Effector CD4-positive, alpha-beta T cell (primary cell): ENCODE measurements at regions not wholly inside any gene's neighbourhood (a gene's known extent, or its start where the extent isn't known, plus 50 kb on each side); places are given as distances from the start of the nearest gene placed in this dataset.

Experiments
- DNase-seq: peaks from one replicate; pipeline ENCODE4 v3.0.0-alpha.2; 2020

DNA sequence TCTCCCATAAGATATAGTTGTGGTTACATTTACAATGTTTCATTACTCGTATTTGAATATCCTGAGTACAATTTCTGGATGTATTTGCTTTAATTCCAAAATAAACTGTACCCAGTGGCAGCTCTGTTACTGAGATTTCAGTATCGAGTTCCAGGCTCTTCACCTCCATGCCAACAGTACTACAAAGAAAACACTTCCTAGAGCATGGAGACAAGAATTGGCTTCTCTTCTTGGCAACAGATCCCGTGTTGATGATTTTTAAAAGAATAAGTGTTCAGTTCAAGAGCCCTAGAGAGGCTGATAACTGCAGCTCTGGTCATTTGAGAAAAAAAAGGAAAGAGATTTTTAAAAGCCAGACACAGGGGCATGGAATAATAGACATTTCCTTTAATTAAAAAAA is 302.8 kb downstream of the EFNB2 start:
- DNase-seq = no peak

DNA sequence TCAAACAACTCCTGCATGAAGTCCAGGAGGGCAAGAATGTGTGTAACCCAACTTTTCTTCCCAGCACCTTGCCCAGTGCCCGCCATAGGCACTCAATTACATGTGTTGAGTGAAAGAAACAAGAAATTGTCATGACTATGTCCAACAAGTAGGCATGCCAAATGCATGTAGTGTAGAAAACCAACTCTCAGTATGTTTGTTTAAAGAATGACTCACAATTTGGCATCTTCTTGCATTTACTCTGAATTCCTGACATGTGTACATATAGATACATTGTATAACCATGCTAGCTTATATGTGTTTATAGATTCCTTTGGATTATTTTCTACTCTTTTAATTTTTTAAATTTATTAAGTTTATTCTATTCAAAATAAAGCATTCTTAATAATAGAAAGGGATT is 305.0 kb downstream of the EFNB2 start:
- DNase-seq = no peak

DNA sequence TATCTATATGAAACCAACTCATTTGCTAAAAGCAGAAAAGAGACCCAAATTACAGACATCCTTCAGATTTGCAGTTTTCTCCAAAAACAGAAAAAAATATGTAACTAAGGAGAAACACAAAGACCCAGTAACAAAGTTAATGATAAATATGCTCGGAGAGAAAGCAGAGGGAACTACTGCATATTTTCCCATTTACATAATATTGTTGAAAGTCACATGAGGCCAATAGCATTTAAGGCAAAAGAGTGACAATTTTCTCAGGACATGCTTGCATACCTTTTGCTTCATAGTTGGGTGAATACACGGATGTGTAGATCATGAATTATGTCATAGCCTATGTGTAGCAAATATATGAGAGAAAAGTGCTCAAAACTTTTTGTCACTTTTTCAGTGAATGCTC is 310.3 kb downstream of the EFNB2 start:
- no peak for DNase-seq

DNA sequence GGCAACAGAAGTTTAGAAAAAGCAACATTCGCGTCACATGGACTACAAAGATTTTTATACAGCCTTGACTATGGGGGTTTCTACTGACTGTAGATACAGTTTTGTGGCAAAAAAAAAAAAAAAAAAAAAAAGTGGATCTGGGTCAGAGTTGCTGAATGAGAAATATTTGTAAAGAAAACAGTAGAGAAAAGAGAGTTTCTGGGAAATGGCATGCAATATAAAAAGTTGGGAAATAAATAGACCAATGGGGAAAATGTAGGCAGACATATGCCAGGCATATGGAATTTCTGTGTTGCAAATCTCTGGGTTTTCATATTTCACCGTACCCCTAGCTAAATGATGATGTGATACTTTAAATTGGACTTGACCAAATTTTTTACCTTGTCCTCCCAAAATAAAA is 315.3 kb downstream of the EFNB2 start:
- DNase-seq = no peak

DNA sequence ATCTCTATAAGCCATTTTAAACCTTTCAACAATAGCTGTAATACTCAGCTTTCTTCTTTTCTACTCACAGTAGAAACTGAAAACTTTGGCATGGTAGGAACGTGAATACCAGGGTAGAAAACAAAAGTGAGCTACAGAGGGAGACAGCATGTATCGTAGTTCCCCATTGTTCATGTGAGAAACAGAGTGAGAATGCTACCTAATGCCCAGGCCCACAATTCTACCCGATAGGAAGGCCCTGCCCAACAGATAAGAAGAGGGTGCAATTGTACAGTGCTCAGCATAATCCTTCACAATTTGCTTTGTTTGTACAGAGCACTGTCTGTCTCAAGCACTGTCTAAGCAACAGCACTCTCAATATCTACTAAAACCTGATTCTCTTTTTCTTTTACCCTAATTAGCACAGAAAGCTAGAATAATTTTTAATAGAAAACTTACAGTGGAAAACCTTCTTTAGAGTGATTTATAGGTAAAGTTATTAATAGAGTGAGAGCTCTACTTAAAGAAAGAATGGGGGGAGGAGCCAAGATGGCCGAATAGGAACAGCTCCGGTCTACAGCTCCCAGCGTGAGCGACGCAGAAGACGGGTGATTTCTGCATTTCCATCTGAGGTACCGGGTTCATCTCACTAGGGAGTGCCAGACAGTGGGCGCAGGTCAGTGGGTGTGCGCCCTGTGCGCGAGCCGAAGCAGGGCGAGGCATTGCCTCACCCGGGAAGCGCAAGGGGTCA is 322.3 kb downstream of the EFNB2 start:
- no peak for DNase-seq

DNA sequence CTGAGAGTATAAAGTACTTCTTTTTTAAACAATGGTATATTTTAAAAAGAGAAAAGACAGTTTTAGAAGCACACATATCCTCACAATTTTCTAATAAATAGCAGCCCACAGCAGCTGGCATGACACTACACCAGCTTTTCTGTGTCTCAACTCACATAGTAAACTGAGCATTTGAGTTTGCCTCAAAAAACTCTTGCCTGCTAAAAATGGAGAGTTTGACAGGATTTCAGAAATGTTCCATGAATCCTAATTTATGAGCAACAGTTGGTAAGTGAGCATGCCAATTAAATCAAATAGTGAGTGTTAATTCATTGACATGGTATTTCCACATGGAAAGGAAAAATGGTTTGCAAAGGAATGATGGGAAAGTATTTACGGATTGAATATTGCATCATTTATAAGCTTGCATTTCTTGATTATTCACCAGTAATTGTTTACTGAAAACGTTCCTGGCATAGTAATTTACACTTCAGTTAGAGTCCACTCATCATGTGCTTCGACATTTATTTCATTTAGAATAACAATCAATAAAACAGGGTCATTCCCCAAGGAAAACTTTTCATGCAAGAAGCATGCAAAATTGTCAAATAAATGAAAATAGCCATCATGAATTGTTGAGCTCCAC is 323.0 kb downstream of the EFNB2 start:
- no peak for DNase-seq

DNA sequence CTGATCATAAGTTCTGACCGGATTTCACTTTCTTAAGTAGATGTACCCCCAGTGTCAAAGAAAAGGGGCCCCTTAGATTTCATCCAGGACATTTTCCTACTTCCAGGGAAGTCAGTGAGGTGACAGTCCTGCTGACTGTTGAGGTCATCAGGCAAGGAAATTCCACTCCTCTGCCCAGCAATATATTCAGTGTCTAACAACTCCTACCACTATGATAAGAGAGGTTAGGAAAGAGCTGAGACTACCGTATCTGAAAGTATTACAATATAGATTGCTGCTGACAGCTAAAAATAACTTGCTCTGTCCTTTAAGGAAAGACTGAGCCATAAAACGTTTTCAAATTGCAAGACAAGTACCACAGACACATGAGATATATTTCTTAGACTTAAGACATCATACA is 325.1 kb downstream of the EFNB2 start:
- DNase-seq = no peak

DNA sequence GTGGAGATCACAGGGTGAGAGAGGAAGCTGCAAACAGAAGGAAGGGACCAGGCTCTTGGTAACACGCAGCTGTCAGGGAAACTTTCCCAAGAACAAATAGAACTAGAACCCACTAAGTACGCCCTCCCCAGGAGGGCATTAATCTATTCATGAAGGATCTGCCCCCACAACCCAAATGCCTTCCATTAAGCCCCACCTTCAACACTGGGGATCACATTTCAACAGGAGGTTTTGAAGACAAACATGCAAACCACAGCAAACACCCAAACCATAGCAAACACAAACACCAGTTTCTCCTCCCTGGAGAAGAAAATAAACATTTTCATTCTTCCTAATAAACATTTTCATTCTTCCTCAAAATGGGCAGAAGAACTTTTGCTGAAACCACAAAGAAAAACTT is 329.6 kb downstream of the EFNB2 start:
- no peak for DNase-seq

DNA sequence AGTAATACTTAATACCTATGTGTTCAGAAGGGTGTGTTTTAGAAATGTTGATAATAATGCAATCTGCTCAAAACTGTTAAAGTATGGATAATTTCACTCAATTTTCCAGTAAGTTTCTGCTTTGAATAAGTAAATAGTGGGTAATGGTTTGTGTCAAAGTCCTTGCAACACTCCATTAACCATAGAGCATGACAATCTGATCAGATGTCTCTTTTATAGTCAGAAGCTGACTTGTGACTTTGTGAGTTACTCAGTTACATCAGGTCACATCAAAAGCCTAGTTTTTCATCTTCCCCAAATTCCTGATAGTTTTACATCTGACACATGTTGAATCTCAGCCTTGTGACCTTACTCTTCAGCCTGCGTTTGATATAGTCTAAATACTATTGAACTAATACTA is 338.0 kb downstream of the EFNB2 start:
- no peak for DNase-seq

DNA sequence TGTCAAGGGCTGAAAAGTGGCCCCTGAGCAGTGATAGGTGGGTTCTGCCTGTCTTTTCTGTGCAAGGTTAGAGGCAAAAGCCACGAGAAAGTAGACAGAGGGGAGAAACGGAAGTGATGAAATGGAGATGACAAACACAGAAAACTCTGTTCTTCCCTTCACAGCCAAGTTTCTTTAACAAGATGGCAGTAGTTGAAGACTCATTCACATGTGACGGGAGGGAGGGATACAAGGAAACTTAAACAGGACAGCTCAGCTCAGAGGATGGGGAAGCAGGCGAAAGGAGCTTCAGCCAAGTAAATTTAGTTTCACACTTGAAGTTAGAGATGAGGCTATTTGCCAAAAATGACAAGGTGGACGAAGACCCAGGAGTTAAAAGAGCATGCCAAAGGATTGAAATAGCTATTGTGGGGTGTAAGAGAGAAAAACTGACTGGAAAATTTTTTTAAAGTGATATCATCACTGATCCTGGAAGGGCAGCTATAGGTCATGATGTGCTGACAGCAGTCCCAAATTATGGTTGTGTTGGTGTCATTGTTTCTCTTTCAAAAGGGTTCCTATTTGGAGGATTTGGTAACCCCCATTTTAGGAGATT is 347.9 kb downstream of the EFNB2 start:
- no peak for DNase-seq

DNA sequence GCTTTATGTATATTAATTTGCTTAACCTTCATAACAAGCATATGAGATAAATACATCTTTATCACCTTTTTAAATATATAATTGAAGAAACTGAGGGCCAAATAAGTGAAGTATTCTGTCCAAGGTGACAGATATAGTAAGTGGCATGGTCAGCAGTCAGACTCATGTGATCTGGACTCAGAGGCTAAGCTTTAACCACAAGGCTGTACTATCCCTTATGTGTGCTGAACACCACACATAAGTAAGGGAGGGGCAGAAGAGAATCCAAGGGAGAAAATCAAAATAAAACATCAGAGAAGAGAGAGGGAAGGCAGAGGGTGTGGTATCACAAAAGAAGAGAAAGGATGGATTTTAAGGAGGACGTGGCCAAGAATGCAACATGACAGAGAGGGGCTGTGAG is 348.4 kb downstream of the EFNB2 start:
- DNase-seq = no peak

DNA sequence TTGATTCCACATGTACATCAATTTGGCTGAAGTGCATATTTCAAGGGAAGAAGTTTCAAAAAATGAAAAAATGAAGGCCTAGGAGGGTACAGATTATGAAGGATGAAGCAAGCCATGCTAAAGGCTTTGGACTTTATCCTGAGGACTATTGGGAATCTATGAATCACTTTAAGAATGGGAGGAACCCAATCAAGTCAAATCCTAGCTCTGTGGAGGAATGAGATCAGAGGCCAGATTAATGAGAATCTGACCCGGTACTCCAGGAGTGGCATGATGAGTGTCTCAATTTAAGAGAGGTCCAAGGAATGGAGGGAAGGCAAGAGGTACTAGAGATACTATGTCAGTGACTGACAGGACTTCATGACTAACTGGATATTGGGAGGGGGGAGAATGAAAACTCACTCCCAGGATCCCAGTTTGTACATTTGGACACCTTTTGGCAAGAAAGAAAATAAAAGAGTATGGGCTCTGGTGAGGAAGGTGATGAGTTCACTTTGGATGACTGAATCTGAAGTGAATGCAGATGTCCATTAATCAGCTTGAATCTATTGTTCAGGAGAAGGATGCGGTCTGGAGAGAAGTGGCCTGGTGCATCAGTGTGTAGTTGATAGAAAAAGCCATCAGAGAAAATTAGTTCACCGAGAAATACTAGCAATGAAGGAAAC is 349.0 kb downstream of the EFNB2 start:
- no peak for DNase-seq

DNA sequence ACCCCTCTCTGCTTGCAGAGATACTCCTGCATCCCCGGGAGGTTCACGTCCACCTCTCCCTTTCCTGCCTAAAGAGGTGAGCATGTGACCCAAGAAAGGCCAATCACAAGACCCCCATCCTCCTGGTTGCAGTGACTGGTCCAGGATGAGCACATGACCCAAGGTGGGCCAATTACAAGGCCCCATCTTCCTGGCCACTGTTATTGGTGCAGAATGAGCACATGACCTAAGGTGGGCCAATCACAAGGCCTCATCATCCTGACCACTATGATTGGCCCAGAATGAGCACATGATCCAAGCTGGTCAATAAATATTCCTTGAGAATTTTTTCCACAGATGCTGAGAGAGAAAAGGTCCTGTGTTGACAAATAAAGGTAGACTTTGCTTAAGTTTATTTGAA is 350.7 kb downstream of the EFNB2 start:
- no peak for DNase-seq

DNA sequence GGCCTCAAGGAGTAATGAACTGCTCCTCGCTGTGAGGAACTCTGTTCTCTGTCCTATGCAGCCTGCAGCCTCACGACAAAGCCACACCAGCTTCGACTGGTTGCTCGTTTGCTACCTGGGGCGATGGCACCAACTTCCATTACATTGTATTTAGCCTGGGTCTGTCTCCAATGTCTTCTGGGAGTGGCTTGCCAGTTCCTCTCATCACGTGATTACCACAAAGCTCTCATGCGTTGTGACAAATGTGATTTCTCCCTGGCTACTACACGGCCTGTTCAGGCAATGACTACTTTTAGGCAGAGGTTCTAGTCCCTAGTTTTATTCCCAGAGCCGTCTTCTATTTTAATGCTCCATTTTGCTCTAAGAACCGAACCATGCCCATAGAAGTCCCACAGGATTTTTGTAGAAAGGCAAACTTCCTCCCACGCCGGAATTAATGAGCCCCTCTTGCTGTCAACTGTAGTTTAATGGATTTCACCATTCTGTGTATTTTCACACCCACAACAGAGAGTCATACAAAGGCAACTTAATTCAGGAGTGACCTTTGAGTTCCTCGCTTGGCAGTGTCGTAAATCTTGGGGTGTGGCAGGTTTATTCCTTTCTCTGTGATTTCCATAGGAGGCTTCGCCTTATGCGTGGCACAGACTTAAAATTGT is 351.9 kb downstream of the EFNB2 start:
- DNase-seq = no peak

DNA sequence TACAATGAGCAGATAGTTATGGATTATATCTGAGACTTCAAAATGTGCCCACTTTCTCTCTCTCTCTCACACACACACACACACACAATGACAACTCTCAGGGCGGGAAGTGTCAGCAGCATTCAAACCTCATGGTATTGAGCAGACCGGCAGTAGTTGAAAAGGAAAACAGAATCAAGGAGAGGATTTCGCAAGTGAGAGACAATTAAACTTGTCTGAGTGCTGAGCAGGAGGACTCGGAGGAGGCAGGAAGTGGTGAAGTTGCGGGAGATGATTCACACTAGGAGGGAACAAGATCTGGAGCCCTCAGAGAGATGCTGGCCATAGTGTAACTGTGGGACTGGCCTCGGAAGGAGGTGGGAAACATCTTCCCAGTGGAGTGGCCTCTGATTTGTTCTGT is 353.1 kb downstream of the EFNB2 start:
- DNase-seq = no peak

DNA sequence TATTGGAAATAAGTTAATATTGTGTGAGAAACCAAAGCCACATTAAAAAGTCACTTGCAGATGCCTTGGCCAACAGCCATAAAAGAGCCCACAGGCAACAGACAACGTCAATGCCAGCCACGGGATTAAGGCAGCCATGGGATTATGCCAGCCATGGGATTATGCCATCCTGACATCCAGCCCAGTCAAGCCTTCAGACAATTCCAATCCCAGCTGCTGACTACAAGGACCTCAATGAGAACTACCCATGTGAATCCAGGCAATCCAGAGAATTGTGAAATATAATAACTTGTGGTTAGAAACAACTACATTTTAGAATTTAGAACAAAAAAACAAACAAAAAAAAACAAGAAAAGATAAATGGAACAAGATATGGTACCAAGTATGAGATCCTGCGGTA is 356.6 kb downstream of the EFNB2 start:
- DNase-seq = no peak

DNA sequence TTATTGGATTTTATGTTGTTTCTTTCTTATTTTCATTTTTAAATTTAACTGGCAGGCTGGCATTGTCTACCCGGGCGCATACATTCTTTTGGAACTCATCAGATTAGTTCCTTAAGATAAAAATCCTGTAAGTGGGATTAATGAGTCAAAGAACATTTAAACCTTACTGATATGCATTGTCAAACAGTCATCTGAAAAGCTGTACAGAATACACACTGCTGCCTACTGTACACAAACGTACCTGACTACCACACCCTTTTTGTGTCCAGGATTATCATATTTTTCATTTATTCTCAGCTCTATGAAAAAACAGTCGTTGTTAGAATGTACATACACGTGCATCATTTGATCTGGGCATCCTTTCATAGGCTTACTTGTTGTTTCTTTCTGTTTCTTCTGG is 358.3 kb downstream of the EFNB2 start:
- DNase-seq = no peak

DNA sequence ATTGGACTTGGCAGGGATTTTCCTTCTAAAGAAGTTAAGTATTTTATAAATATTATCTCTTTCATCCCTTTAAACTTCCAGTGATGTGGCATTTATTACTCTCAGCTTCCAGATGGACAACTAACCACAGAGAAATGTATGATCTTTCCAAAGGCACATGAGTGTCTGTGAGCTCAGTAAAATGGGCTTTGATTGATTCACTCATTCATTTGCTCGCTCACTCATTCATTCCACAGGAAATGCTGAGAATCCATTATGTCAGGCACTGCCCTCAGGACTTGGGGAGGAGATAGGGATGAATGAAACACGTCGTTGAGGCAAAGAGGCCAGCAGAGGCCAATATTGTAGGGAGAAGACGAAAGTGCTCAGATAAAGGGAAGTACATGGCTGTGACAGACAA is 359.3 kb downstream of the EFNB2 start:
- no peak for DNase-seq

DNA sequence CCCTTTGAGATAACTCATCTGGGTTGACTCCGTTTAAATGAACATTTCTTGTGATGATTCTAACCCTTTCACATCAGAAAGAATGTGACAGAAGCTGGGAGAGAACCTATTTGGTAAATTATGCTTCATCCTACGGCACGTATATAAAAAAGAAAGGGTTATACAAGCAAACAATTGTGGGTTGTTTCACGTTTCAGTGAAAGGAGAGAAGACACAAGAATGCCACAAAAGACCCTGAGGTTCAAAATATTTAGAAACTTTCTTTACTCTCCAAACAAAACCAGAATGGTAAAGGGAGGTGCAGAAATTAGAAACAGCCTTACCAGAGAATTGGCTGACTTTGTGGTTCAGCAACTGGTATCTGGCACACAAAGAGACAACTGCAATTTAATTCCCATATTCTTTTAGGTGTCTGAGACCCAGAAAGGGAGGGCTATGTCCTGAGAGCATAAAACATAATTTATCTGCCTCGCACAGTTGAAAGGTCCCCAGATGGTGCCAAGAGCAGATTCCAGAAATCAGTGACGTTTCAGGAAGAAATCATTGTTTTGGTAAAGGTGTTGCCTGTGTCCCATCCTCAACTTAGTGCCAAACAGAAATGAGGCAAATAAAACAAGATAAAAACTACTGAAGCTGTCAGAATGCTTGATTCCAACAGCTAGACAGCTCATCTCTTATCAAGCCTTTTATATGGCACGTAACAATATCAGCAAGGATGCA is 361.4 kb downstream of the EFNB2 start:
- no peak for DNase-seq

DNA sequence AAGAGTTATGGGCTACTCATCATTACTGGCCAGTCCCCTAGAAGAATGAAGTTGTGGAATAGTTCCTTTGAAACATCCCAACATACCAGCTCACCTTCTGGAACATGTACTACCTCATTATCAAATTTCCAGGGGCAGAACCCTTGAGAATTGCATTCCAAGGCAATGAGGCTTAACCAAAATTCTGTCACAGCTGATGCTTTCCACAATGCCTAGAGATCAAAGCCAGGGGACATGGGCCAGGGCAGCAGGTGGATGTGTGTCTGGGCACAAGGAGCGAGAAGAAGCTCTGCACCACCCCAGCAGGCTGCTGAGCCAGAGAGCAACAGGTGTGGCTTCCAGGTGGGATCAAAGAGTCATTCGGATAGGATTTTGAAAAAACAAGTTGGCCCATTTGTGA is 362.1 kb downstream of the EFNB2 start:
- no peak for DNase-seq

DNA sequence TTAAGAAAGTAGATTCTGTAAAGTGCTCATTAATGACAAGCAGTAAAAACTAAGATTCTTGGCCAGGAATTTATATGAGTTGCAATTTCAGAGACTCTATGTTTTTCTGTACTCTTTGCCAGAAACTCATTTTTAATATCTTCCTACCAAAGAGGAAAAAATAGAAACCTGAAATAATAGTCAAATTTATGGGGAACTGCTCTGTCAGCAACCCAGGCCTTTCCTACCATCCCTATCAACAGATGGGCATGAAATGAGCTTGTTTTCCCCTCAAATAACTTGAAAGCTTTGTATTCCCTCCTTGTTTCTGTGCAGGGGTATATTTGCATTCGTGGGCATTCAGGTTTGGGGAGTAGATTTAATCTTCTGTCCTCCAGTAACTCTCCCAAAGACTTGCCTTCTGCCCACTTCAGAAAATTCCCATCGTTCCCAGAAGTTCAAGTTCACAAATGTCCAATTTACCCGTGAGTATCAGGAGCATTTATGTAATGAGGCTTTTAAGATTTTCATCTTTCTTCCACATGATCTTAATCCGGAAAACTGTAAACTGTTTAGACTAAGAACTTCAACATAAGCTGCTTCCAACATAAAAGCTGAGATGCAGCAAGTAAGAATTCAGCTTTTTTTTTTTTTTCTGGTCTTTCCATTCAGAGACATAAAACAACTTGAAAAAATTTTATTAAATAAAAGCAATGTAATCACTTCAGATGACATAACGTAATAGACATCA is 363.1 kb downstream of the EFNB2 start:
- no peak for DNase-seq

DNA sequence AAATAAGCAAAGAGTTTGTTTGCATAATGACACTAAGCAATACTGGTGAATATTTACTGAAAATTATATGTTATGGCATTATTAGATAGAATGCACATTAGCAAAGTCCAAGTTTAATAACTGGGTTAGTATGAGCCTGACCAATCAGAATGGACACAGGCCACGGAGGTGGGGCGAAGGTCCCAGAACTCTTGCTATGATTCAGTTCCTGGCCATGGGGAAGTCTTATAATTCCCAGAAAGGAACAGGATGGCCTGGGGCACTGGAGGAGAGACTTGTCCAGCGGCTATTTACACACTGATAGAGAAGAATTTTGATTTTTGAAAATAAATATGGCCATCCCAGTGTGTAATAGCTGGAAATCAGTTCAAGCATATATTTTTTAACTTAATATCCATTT is 372.0 kb downstream of the EFNB2 start:
- no peak for DNase-seq
